GM19463 (cell line): ENCODE measurements at regions not wholly inside any gene's neighbourhood (a gene's known extent, or its start where the extent isn't known, plus 50 kb on each side); places are given as distances from the start of the nearest gene placed in this dataset.

Experiments
- ATAC-seq: cut with Tn5 transposase; IDR thresholded peaks from one replicate; pipeline ENCODE4 v1.9.1; 2021; ENCODE audit warnings: mild to moderate bottlenecking, moderate library complexity; ENCODE audit not compliant: unreplicated experiment

GRCh38 chr3:3579658-3580057 lies 219.6 kb upstream of the LRRN1 start:
- ATAC-seq: no peak

GRCh38 chr3:3578718-3579117 lies 220.5 kb upstream of the LRRN1 start:
- ATAC-seq: no peak

- no peak for ATAC-seq
These were observed 221.4 kb upstream of the LRRN1 start for GRCh38 chr3:3577823-3578222.

GRCh38 chr3:3573341-3573740 lies 225.9 kb upstream of the LRRN1 start:
- no peak for ATAC-seq

- ATAC-seq: no peak
These were observed 238.5 kb upstream of the LRRN1 start for GRCh38 chr3:3560591-3561311.

- ATAC-seq: no peak
These were observed 239.4 kb upstream of the LRRN1 start for GRCh38 chr3:3559786-3560185.

- no peak for ATAC-seq
These were observed 243.2 kb upstream of the LRRN1 start for GRCh38 chr3:3556078-3556477.

- no peak for ATAC-seq
These were observed 246.0 kb upstream of the LRRN1 start for GRCh38 chr3:3553236-3553635.

- ATAC-seq: no peak
These were observed 246.5 kb upstream of the LRRN1 start for GRCh38 chr3:3552761-3553160.

- ATAC-seq: no peak
These were observed 247.2 kb upstream of the LRRN1 start for GRCh38 chr3:3551981-3552380.

- ATAC-seq: no peak
These were observed 253.9 kb upstream of the LRRN1 start for GRCh38 chr3:3545360-3545759.

- ATAC-seq: no peak
These were observed 260.8 kb upstream of the LRRN1 start for GRCh38 chr3:3538451-3538850.

- ATAC-seq: no peak
These were observed 266.7 kb upstream of the LRRN1 start for GRCh38 chr3:3532508-3532907.

- peak; percentile 65 for ATAC-seq
These were observed 267.8 kb upstream of the LRRN1 start for GRCh38 chr3:3531476-3531875.

GRCh38 chr3:3519266-3519665 lies 280.0 kb upstream of the LRRN1 start:
- no peak for ATAC-seq

GRCh38 chr3:3516996-3517395 lies 282.2 kb upstream of the LRRN1 start:
- no peak for ATAC-seq

- no peak for ATAC-seq
These were observed 282.8 kb upstream of the LRRN1 start for GRCh38 chr3:3516384-3516783.

GRCh38 chr3:3509665-3510064 lies 289.6 kb upstream of the LRRN1 start:
- ATAC-seq: no peak

- ATAC-seq: no peak
These were observed 294.5 kb upstream of the LRRN1 start for GRCh38 chr3:3504686-3505085.

GRCh38 chr3:3503411-3503810 lies 295.8 kb upstream of the LRRN1 start:
- no peak for ATAC-seq

- ATAC-seq: no peak
These were observed 299.2 kb upstream of the LRRN1 start for GRCh38 chr3:3499987-3500386.

GRCh38 chr3:3499012-3499562 lies 300.1 kb upstream of the LRRN1 start:
- no peak for ATAC-seq

GRCh38 chr3:3495611-3496010 lies 303.6 kb upstream of the LRRN1 start:
- ATAC-seq: no peak
